MCF 10A (cell line): ENCODE measurements at regions not wholly inside any gene's neighbourhood (a gene's known extent, or its start where the extent isn't known, plus 50 kb on each side); places are given as distances from the start of the nearest gene placed in this dataset.

Experiments
- BruUV-seq: library from RNA; stranded (reverse); fragments of 400-500 nt; replicated peaks from 2 replicates; lab custom pipeline; 2021; lab: Mats Ljungman, UMichigan
- CTCF ChIA-PET: fragments of 300-600 bp; sonication (Branson Sonifier 250); formaldehyde crosslinking; extraction: SDS; loops from one replicate; lab custom pipeline; 2021; ENCODE audit warnings: antibody characterized with exemption, inconsistent platforms; lab: Yijun Ruan, JAX
- POLR2A ChIA-PET: fragments of 300-600, 350-650 bp; sonication (Branson Sonifier 250); formaldehyde crosslinking; extraction: SDS; loops from one replicate; lab custom pipeline; 2020; ENCODE audit warnings: antibody characterized with exemption, inconsistent platforms; lab: Yijun Ruan, JAX
- DNase-seq: peaks from one replicate; pipeline ENCODE4 v3.0.0-alpha.2; 2018; ENCODE audit not compliant: unreplicated experiment
- H3K27ac Mint-ChIP-seq: one replicate; pipeline ENCODE4 v1.8.0; 2022; ENCODE audit warnings: mild to moderate bottlenecking, low read depth, mixed read lengths; ENCODE audit not compliant: unreplicated experiment
- H3K27me3 Mint-ChIP-seq: one replicate; pipeline ENCODE4 v1.8.0; 2022; ENCODE audit warnings: mixed read lengths; ENCODE audit not compliant: insufficient read depth, unreplicated experiment
- H3K36me3 Mint-ChIP-seq: one replicate; pipeline ENCODE4 v1.8.0; 2022; ENCODE audit warnings: mild to moderate bottlenecking, moderate library complexity, mixed read lengths; ENCODE audit not compliant: insufficient read depth, unreplicated experiment
- H3K4me1 Mint-ChIP-seq: one replicate; pipeline ENCODE4 v1.8.0; 2022; ENCODE audit warnings: mixed read lengths; ENCODE audit not compliant: insufficient read depth, unreplicated experiment
- H3K4me3 Mint-ChIP-seq: one replicate; pipeline ENCODE4 v1.8.0; 2022; ENCODE audit warnings: mild to moderate bottlenecking, moderate library complexity, mixed read lengths; ENCODE audit not compliant: unreplicated experiment
- H3K9me3 Mint-ChIP-seq: one replicate; pipeline ENCODE4 v1.8.0; 2022; ENCODE audit warnings: mixed read lengths; ENCODE audit not compliant: unreplicated experiment
- intact Hi-C: fragments of 100-400 bp; cut with micrococcal nuclease; formaldehyde crosslinking; loops from 2 replicates; pipeline ENCODE4 v1.14.1; 2022
- TF ChIP-seq, protein P1 (sequence below): fragments of 200-600 bp; IDR thresholded peaks from one replicate; pipeline ENCODE4 v1.8.0; 2022; ENCODE audit warnings: antibody characterized with exemption, mild to moderate bottlenecking; ENCODE audit not compliant: unreplicated experiment

DNA sequence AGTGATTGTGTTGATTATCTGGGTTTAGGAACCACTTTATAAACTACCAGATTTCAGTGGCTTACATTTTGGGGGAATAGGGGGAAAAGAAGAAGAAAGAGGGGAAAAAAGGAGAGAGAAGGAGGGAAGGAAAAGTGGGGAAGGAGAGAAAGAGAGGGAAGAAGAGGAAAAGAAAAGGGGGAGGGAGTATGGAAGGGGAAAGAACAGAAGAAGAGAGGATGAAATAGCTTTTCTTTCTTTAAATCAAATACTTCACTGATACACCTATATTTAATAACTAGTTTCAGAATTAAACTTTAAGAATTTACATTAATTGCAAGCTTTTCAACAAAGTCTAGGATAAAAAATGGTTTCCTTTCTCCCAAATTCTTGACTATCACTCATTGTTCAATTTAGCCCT, 289.6 kb downstream of the SDHAF3 start:
- intact Hi-C loops: no loop called here
- Mint-ChIP-seq H3K27ac (no peak overlapping the region), H3K9me3 (no peaks in the 10 kb centered on the region), H3K27me3 (peaks cover 72% of the 10 kb centered on the region), H3K4me1 (no peaks in the 10 kb centered on the region), H3K4me3 (no peak overlapping the region), H3K36me3 (no peaks in the 10 kb centered on the region)
- ChIA-PET CTCF (interaction anchor here (0.6 kb wide), 1 partner anchor 21 kb away, joined by 3 read pairs; no protein-coding TSS in a partner anchor), POLR2A (interaction anchor here (0.6 kb wide), 1 partner anchor 425 kb away, joined by 3 read pairs; no protein-coding TSS in a partner anchor)
- BruUV-seq: no TSS peak
- DNase-seq: no peak
- TF ChIP-seq, protein P1, sequence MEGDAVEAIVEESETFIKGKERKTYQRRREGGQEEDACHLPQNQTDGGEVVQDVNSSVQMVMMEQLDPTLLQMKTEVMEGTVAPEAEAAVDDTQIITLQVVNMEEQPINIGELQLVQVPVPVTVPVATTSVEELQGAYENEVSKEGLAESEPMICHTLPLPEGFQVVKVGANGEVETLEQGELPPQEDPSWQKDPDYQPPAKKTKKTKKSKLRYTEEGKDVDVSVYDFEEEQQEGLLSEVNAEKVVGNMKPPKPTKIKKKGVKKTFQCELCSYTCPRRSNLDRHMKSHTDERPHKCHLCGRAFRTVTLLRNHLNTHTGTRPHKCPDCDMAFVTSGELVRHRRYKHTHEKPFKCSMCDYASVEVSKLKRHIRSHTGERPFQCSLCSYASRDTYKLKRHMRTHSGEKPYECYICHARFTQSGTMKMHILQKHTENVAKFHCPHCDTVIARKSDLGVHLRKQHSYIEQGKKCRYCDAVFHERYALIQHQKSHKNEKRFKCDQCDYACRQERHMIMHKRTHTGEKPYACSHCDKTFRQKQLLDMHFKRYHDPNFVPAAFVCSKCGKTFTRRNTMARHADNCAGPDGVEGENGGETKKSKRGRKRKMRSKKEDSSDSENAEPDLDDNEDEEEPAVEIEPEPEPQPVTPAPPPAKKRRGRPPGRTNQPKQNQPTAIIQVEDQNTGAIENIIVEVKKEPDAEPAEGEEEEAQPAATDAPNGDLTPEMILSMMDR: no peak

DNA sequence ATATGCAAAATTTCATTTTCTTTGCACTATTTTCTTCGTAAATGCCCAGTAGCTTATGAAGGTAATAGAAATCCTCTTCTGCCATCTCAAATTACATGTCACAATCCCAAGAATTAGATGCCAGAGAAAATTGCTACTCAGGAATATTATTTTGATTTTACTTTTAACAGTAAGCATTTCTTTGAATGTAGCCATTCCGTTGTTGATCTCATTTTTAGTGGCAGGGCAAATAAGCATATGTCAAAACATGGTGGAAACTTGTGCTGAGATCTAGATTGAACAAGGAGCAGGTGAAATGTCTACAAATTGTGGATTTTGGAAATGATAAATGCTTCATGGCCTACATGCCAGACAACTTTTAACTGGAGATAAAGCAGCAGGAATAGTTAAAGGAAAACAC, 291.8 kb downstream of the SDHAF3 start:
- Mint-ChIP-seq H3K36me3 (no peaks in the 10 kb centered on the region), H3K27ac (no peak overlapping the region), H3K4me1 (no peaks in the 10 kb centered on the region), H3K27me3 (peaks cover 70% of the 10 kb centered on the region), H3K9me3 (no peaks in the 10 kb centered on the region), H3K4me3 (no peak overlapping the region)
- ChIA-PET CTCF (interaction anchor here (0.5 to 0.6 kb wide), 2 partner anchors 120 to 1305 kb away, joined by 3 to 5 read pairs; no protein-coding TSS in a partner anchor), POLR2A (no interaction called here)
- TF ChIP-seq, protein P1: no peak
- no TSS peak for BruUV-seq
- no peak for DNase-seq
- intact Hi-C loops: no loop called here

DNA sequence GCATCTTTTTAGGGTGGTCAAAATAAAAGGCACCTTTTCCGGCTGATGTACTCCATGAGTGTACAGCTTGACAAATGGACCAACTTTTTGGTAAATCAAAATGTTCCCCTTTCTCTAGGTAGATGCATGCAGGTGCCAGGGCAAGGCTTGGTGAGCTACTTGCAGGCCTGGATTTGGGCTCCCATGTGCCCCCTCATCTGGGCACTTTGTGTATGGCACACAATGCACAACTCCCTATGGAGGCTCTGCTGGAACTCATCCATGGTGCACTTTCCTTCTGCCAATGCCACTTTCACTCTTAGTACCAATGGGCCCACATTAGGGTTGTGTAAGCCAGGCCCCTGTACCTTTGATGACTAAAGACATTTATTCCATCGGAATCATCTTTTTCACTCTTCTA, 300.8 kb downstream of the SDHAF3 start:
- ChIA-PET CTCF (interaction anchor here (0.7 to 1.7 kb wide), 2 partner anchors 13 to 18 kb away, joined by 3 read pairs; no protein-coding TSS in a partner anchor), POLR2A (interaction anchor here (0.6 kb wide), 1 partner anchor 453 kb away, joined by 4 read pairs; no protein-coding TSS in a partner anchor)
- Mint-ChIP-seq H3K36me3 (no peaks in the 10 kb centered on the region), H3K9me3 (no peaks in the 10 kb centered on the region), H3K4me3 (no peak overlapping the region), H3K27me3 (peaks cover 14% of the 10 kb centered on the region), H3K4me1 (no peaks in the 10 kb centered on the region), H3K27ac (no peak overlapping the region)
- TF ChIP-seq, protein P1: no peak
- intact Hi-C loops: no loop called here
- BruUV-seq: no TSS peak
- DNase-seq: peak; percentile 33

DNA sequence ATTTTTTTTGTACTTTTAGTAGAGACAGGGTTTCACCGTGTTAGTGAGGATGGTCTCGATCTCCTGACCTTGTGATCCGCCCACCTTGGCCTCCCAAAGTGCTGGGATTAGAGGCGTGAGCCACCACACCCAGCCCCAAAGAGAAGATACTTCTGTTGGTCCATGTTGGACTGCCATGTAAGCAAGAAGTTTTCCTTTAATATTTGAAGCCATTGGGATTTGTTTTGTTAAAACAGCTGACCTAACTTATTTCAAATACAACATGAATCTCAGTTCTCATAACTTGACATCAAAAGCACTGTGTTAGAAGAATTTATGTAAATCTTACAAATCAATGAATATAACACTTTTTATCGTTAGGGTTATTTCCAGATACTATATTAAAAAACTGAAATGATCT, 302.4 kb downstream of the SDHAF3 start:
- intact Hi-C loops: no loop called here
- ChIA-PET CTCF (interaction anchor here (0.6 kb wide), 1 partner anchor 686 kb away, joined by 3 read pairs; no protein-coding TSS in a partner anchor), POLR2A (no interaction called here)
- Mint-ChIP-seq H3K27me3 (peaks cover 11% of the 10 kb centered on the region), H3K4me1 (no peaks in the 10 kb centered on the region), H3K9me3 (no peaks in the 10 kb centered on the region), H3K36me3 (no peaks in the 10 kb centered on the region), H3K4me3 (no peak overlapping the region), H3K27ac (no peak overlapping the region)
- TF ChIP-seq, protein P1: no peak
- DNase-seq: no peak
- BruUV-seq: no TSS peak
